NCI-H446 (cell line): ENCODE measurements at regions not wholly inside any gene's neighbourhood (a gene's known extent, or its start where the extent isn't known, plus 50 kb on each side); places are given as distances from the start of the nearest gene placed in this dataset.

Experiments
- DNase-seq, 2 experiments: peaks; one replicate each; lab custom pipeline; 2025; lab: John Stamatoyannopoulos, UW

DNA sequence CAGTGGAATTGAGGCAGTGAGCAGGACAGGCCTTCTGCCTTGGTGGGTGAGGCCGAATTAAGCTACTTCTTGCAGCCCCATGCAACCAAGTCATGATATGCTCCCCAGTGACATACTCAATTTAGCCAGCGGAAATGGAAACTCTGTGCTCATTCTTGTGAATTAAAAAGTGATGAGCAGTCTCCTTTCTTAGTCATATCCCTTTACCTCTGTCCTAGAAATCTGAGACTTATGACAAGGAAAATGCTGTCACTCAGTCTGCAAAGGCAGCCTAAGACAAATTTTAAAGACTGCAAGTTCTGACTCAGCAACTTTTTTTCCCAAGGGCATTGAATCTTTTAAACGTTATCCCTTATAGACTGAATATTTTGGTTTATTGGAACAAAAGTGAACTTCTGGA is 218.2 kb downstream of the SH3BP4 start:
- no peak for DNase-seq

DNA sequence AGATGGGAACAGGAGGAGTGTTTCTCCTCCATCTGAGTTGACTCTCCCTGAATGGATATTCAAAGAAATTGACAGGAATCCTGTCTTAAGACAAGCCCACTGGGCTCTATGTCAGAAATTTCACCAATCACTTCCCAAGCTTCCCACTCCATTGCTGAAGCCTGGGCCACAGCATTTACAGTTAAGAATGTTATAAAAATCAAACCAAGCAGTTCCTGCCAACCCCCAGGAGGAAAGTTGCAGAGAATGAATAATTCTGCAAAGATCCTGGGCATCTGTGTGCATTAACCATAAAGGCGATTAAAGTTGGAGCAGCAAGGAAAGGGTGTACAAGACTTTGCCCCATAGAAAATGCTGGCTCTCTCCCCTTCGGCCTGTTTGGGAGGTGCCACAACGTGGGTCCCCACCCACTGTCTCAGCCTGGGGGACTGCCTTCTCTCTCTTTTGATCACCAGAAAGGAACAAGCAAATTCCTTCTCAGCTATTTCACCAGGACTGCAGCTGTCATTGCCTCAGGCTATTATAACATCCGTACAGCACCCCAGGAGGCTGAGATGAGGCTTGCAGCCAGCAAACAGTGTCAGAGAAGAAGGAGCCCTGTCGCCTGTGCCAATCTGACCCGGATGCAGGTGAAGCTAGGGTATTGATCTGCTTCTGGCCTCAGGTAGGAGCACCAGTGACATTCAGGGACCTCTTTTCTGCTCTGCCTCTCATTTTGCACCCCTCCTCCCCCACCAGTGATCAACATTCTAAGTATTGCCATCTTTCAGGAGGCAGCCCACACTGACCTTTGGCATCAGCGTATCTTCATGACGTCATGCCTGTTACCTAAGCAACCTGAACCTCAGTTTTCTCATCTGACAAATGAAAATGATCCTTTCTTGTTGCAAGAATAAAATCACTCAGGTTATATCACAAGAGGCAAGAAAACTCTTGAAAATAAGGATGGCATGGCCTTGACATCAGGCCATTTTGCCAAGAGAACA is 219.0 kb downstream of the SH3BP4 start:
- peak in 1 of 2 experiments; percentile 46 for DNase-seq

DNA sequence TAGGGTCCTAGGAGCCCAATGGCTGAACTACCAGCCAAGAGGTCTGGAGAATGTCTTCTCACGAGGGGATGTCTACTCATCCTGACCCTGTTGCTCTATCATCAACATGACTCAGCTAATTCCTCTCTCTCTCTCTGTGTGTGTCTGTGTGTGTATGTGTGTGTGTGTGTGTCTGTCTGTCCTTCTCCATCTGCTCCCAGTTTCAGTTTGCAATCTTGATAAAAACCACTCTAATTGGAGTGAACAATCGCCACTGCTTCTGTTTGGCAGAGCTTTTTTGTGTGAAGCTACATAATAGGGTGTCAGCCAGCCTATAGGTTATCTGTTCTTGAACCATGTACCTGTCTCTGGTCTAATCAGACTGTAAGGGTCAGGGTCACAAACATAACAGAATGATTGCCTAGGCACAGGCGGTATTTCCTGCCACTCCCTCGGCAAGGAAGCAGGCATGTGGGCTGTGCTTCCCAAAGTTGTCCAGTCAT is 219.8 kb downstream of the SH3BP4 start:
- DNase-seq = no peak

DNA sequence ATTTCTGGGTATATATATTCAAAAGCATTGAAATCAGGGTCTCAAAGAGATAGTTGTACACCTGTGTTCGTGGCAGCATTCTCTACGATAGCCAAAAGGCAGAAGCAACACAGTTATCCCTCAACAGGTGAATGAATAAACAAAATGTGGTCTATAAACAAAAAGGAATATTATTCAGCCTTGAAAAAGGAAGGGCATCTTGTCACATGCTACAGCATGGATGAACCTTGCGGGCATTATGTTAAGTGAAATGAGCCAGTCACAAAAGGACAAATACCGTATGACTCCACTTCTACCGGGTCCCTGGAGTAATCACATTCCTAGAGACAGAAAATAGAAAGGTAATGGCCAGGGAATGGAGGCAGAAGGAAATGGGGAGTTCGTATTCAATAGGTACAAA is 228.8 kb downstream of the SH3BP4 start:
- DNase-seq = no peak

DNA sequence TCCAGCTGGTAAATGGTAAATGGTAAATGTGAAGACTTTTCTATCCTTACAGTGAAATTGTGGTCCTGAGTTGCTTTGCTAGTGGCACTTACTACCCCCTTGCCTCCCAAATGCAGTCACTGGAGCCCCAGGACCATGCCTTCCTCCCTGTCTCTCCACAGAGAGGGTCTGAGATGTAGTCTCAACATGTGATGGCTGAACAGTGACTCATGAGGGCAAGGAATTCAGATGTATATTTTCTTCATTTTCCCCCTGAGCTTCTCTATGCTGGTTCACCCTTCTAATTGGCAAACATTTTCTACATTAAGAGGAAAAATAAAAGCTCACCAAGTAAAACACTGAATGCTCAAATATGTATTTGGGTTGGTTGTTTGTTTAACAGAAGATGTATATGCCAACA is 232.0 kb downstream of the SH3BP4 start:
- DNase-seq = no peak

DNA sequence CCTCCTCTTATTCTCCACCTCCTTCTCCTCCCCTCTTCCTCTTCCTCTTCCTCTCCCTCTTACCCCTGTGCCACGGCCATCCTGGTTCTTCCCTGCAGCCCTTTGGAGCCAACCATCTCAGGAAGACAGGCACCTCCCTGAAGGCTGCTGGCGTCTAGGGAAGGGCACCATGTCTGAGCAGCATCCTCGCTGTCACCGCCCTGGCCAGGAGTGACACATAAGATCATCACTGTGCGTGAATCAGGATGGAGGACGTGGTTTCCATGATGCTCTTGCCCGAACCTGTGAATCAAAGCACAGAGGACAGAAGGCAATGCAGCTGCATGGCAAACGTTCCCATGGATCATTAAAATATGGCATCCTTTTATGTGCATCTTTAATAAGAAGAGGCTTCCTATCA is 236.0 kb downstream of the SH3BP4 start:
- no peak for DNase-seq

DNA sequence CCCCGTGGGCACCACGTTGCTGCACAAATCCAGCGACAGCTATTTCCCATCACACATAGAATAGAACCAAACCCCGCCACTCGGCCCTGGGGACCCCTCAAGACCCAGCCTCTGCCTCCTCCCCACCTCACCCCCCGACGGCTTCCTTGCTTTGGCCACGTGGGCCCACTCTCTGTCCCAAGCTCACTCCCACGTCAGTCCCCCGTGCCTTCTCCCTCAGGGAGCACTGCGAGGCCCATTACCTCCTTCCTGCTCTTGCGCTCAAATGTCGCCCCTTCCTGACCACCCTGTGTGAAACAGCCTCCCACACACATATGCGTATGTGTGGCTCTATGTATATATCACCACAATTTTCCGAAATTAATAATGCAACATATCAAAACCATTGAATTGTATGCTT is 239.7 kb downstream of the SH3BP4 start:
- DNase-seq = no peak

DNA sequence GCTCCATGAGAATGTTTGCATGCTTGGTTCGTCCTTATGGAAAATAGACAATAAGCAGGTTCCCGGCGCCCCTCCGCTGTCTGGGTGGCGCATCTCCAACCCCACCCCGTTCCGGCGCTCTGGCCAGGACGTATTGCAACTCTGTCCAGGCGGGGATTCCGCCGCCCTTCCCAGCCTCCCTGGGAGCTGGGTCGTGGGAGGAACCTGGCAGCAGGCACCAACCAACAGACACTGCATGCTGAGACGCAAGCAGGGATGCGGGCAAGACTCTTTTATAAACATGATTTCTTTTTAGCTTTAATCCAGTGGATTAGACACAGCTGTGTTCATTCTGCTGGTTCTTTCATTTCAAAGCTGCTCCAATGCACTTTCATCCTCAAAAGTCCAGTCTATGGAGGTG is 240.2 kb downstream of the SH3BP4 start:
- DNase-seq = no peak

DNA sequence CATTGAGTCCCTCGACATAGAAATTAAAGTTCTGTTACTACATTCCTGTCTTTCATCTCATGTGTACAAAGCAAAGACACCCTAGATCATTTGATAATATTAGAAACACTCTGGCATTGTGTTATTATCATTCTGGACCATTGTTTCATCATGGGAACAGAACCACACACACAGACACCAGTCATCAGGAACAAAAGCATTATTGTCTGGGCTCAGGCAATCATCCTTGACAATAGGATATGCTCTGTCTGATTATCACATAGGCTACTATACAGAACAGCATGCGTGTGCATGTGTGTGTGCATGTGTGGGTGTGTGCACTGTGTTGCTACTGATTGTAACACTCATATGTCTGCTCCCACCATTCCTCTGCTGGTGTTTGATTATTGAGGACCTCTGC is 242.5 kb downstream of the SH3BP4 start:
- no peak for DNase-seq

DNA sequence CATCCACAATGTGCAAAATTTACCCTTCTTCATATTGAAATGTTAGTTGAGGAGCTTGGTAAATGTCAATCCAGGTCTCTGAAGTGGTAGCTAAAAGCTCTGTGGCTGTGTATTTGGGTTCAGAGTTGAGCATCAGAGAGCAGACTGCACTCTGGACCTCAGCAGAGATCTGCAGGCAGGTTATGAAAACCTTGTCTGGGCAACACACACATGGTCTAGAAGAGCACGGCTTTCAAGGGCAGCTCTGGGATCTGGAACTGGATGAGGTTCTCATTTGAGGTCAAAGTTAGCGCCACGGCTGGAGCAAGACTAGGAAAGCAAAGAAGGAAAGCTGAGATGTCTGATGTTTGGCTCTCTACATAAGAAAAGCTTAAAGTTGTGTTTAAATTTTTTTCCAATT is 243.0 kb downstream of the SH3BP4 start:
- DNase-seq = no peak

DNA sequence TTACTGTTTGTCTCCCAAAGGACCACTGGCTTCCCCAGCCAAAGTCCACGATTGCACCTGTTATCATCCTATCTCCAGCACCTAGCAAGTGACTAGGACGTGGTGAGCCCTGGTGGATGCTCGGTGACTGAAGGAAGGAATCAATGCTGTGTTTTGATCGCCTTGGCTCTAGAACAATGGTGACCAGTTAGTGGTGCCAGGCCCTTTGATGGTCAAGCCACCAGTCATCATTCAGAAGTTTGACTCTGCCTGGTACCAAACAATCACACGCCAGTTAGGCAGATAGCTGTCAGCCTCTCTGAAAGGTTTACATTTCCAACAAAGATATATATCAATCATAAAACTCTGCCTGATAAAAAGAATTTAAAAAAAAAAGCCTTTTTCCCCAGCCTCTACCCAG is 244.1 kb downstream of the SH3BP4 start:
- DNase-seq = no peak

DNA sequence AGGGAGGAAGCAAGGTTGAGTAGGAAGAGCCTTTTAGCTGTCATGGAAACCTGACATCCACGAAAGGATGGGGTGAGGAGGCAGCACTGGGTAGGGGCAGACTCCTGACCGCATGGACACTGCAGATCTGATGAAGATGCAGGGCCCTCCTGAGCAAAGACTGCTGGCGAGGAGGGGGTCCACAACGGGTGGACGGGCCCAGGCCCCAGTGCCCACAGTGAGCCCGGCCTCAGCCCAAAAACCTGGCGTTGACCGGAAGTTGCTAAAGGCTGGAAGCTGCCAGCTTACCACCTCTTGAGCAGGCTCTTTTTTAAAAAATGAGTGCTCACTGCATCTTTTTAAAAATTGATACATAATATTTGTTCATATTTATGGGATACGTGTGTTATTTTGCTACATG is 247.3 kb downstream of the SH3BP4 start:
- DNase-seq = no peak

DNA sequence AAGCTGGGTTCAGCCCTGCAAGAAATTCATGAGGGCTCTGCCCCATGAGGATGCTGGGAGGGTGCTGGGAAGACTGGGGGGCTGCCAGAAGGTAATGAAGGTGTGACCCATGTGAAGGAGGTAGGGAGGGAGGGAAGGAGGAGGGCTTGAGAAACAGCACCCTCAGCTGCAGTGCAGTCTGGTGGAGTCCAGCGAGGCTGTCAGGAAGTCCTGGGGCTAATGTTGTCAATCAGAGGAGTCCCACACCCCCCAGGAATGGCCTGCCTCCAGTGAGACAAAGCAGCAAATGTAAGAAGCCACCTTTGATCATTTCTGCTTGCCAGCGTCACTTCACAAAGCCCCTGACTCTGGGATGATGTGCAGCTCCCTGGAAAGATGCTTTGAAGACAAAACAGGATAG is 248.4 kb downstream of the SH3BP4 start:
- DNase-seq = no peak

DNA sequence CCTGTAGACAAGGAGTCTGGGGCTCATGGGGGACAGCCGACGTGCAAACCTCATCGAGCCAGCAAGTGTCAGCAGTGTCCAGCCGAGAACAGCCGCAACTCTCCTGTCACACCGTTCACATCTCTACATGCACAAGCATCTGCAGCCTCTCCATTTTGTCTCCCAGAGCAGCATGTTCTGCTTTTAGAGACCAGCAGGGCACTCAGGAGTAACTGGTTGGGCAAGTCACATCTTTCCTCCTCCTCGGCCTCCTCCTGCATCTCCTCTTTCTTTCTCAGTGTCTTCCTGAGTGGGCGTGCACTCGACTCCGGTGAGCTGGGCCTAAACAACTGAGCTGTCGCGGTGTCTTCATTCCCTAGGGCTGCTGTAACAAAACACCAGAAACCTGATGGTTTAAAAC is 249.9 kb downstream of the SH3BP4 start:
- no peak for DNase-seq

DNA sequence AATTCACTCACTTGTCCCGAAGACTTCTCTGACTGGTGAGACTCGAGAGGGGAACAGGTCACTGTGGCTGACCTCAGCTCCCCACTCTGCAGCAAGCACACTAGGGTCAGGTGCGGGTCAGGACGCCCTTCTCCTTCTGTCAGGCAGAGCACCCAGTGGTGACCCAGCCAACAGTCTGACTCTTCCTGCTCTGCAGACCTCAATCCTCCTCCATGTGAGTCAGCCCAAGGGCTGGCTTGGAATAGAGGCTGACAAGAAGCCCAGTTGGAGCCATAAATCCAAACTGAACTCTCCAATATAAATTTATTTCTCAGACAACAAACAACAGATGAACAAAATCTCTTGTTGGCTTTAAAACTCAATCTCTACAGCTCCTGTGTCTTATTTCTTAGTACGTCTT is 253.1 kb downstream of the SH3BP4 start:
- no peak for DNase-seq

DNA sequence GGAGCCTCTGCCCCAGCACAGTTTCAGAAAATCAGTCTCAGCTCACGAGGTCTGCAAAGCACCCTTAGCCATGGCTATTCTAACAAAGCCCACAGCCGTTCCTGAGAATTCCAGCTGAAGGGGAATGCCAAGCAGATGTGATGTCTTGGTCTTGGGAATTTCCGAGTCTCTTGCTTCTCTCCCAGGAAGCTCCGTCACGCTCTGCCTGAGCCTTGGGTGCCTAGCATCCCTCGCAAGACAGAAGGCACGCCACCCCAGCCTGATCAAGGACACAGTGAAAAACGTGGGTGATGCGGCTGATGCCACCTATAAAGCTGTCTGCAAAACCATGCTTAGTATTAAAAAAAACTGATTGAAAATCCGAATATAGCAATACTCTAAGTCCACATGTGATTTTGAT is 254.6 kb downstream of the SH3BP4 start:
- no peak for DNase-seq

DNA sequence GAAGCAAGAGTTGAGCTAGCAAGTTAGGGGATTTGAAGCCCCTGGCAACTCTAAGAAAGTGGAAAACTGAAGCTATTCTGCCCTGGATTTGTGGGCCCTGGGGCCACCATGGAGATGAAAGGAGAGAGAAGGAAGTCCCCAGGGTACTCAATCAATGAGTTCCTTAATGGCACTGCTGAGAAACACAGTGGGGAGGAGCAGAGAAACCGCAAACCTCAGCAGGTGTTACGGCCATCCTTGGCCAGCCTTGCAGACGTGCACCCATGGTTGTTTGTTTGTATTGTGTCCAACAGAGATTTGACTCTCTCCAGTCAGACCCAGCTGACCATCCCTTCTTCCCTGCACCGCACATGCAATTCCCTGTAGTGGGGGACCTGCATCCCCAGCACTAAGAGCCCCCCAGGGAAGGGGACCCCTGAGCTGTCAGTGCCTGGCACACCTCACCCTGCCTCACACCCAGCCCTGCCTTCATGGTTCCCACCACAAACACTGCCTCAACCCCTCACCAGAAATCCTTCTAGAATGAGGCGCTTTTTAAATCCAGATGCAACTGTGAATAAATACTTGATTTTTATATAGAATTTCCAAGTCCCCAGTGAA is 255.3 kb downstream of the SH3BP4 start:
- DNase-seq = no peak

DNA sequence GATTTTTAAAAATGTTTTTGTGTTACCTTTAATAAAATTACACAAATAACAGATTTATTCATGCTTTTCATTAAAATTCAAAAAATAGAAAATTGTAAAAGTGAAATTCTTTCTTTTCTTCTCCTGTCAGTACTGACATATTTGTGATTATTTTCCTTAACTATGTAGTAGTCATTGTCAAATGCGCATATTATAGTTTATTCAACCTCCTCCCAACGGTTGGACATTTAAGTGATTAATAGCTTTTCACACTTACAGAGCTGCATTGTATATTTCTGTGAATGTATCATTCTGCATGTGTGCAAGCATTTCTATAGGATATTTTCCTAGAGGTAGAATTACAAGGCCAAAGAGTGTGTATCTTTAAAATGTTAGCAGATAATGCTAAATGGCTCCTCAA is 259.2 kb downstream of the SH3BP4 start:
- DNase-seq = no peak

DNA sequence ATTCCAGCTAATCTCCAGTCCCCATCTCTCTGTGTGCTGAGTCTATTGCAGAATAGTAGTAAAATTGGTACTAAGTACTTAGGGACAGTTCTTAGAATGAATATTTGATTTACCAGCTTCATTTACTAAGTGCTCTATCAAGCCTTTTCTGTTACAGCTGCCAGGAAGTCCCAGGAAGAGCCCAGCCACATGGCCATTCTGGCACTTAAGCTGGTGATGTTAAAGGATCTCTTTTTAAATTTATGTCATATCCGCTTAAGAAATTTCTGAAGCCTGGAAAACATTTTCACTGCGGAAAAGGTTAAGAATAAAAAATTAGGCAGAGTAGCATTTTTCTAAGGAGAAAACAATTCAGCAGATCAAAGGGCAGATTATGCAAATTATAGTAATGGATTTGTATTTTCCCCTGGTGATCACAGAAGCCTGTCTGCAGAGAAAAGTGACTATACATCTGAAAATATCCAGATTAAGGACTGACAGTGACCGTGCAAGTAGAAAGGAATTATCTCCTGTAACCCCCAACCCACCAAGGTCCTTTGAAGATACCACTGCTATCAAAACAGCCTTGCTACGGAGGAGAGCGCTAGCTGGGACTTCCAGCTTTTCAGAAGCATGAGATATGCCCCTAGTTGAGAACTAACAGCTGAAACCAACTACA is 260.8 kb downstream of the SH3BP4 start:
- no peak for DNase-seq

DNA sequence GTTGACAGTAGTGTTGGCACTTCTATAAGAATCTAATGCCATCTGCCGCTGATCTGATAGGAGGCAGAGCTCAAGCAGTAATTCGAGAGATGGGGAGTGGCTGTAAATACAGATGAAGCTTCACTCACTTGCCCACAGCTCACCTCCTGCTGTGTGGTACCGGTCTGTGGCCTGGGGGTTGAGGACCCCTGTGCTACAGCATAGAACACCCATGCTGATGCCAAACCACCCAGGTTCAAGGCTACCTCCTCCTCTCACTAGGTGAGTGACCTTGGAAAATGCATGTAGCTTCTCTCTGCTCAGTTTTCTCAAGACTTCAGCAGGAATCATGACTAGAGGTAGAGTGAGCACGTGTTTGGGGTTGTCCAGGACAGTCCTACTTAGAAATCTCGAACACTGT is 263.4 kb downstream of the SH3BP4 start:
- no peak for DNase-seq

DNA sequence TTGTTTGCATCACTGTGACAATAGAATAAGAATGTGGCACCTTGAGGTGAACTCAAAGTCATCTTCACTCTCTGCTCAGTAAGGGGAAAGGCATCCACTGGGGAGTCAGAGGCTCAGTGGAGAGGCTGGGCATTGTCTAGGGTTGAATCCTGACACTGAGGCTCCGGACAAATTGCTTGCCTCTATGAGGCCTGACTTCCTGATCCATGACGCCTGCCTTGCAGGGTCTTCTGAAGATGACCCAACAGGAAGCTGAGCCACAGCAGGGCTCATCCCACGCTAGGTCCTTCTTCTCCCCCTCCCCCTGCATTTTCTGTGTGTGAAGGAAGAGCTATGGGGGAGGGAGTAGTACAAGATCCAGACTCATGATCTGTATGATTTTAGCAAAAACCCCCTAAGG is 265.1 kb downstream of the SH3BP4 start:
- DNase-seq = no peak

DNA sequence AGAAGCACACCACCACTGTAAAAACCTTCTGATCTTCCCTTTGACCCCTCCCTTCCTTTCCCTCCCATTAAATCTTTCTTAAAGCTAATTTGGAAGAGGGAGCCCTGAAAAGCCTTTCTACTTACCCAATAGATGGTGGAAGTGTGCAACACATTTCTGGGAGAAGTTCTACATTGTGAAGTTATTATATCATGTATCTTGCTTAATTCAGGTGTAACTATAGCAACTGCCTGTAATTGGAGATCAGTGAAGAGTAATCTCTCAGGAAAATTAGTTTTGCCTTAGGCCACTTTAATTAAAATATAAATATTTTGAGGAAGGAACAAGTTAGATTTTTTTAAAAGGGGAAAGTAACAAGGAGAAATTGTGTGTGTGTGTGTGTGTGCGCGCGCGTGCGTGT is 266.0 kb downstream of the SH3BP4 start:
- DNase-seq = no peak

DNA sequence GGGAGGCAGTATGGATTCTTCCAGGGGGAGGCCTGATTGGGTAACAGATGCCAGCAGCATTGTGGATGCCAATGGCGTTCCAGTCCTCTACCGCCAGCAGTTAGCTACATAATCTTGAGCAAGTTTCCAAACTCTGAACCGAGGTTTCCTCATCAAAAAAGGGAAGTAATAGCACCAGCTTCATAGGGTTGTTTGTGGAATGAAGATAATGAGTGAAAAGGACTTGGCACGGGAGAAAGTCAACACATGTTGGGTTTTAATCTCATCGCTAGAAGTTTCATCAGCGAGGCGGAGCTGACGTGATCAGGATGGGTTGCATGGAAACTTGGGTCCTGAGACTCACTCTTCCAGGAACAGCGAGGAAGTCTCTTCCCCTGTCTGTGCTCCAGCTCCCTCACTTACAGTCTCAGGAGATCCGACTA is 266.7 kb downstream of the SH3BP4 start:
- no peak for DNase-seq
